Body of pancreas (tissue), 4 donors: ENCODE measurements at regions not wholly inside any gene's neighbourhood (a gene's known extent, or its start where the extent isn't known, plus 50 kb on each side); places are given as distances from the start of the nearest gene placed in this dataset.

Source experiments
- ATAC-seq: fragments of 150-250 bp; one replicate; pipeline ENCODE4 v1.9.1; 2016
- DNase-seq, 4 donors: peaks; one replicate each; pipeline ENCODE4 v3.0.0-alpha.2; 2019
- H3K27ac ChIP-seq, 4 donors: fragments of 200-600 bp; sonication (generic); 1 replicate in 3 of 4; 2 replicates in 1 of 4; pipeline versions ENCODE4 v1.5.1 to v1.6.1; 2016 to 2019; ENCODE audit warnings: mild to moderate bottlenecking in 1 of 4, mixed read lengths in 1 of 4, moderate library complexity in 1 of 4
- H3K27me3 ChIP-seq, 2 donors: fragments of 200-600 bp; sonication (generic); one replicate each; pipeline ENCODE4 v1.6.0; 2016; ENCODE audit warnings: mild to moderate bottlenecking in 1 of 2
- H3K36me3 ChIP-seq, 2 donors: fragments of 200-600 bp; sonication (generic); replicated peaks in 1 of 2; 2 replicates each; pipeline ENCODE4 v1.5.1; 2016; ENCODE audit warnings: low read depth in 2 of 2; ENCODE audit not compliant: insufficient read depth in 1 of 2
- H3K4me1 ChIP-seq: fragments of 200-600 bp; sonication (generic); one replicate; pipeline ENCODE4 v1.6.0; 2016
- H3K4me3 ChIP-seq, 2 donors: fragments of 200-600 bp; sonication (generic); 1 replicate in 1 of 2; 2 replicates in 1 of 2; pipeline ENCODE4 v1.5.1; 2016 to 2019
- H3K9me3 ChIP-seq, 3 donors: fragments of 200-600 bp; sonication (generic); 1 replicate in 2 of 3; 2 replicates in 1 of 3; pipeline ENCODE4 v1.5.1; 2016
- CTCF ChIP-seq, 7 experiments: fragments of 450-650 bp in 4 of 7; fragments of 200-600 bp in 3 of 7; sonication (generic) in 3 of 7; IDR thresholded peaks; one replicate each; pipeline ENCODE4 v1.5.1; 2016 to 2019; ENCODE audit warnings: antibody characterized with exemption in 7 of 7
- POLR2A ChIP-seq, 3 donors: fragments of 450-650 bp; IDR thresholded peaks; one replicate each; pipeline ENCODE4 v1.6.1; 2016; ENCODE audit warnings: antibody characterized with exemption in 3 of 3, mild to moderate bottlenecking in 2 of 3
- WGBS, 2 donors: methylation state at CpG; one replicate each; pipeline ENCODE4 v1.1.5; 2017; 5-methylcytosine and 5-hydroxymethylcytosine counted together
- intact Hi-C: fragments of 100-400 bp; cut with DNase I; formaldehyde crosslinking; loops from one replicate; pipeline ENCODE4 v1.15.1; 2023

- ATAC-seq, result no peak
- TF ChIP-seq POLR2A (IDR thresholded peaks at IDR 0.05), result no peak
- no peak for TF ChIP-seq CTCF (IDR thresholded peaks at IDR 0.05)
- Histone ChIP-seq H3K4me1 (no peaks in the 10 kb centered on the region), H3K4me3 (no peak overlapping the region), H3K36me3 (no peaks in the 10 kb centered on the region), H3K27me3 (no peaks in the 10 kb centered on the region), H3K27ac (no peak overlapping the region), H3K9me3 (no peaks in the 10 kb centered on the region)
- WGBS, 2 donors, result 32 to 54% methylated on average over 3 of the region's 3 CpGs
- DNase-seq, result no peak
- intact Hi-C loops, result no loop called here
Measured at GRCh38 chr6:67757465-67758033, 877.5 kb upstream of the ADGRB3 start.

GRCh38 chr6:67748521-67748920 is 886.6 kb upstream of the ADGRB3 start:
- H3K27me3 ChIP-seq, result no peaks in the 10 kb centered on the region
- TF ChIP-seq CTCF (IDR thresholded peaks at IDR 0.05) (no peak), POLR2A (IDR thresholded peaks at IDR 0.05) (no peak)
- H3K4me3 ChIP-seq, result no peak overlapping the region
- DNase-seq (no peak), ATAC-seq (no peak)
- WGBS, 2 donors, result 53 to 69% methylated on average over 1 of the region's 1 CpG
- H3K36me3 ChIP-seq, result no peaks in the 10 kb centered on the region
- intact Hi-C loops, result no loop called here
- H3K27ac ChIP-seq, result no peak overlapping the region
- H3K4me1 ChIP-seq, result no peaks in the 10 kb centered on the region
- no peaks in the 10 kb centered on the region for H3K9me3 ChIP-seq

GRCh38 chr6:67736816-67737215 is 898.3 kb upstream of the ADGRB3 start:
- TF ChIP-seq POLR2A (IDR thresholded peaks at IDR 0.05) (no peak), CTCF (IDR thresholded peaks at IDR 0.05) (no peak)
- no peak for ATAC-seq
- H3K27ac ChIP-seq, result no peak overlapping the region
- no peaks in the 10 kb centered on the region for H3K9me3 ChIP-seq
- H3K4me3 ChIP-seq, result no peak overlapping the region
- intact Hi-C loops, result no loop called here
- H3K27me3 ChIP-seq, result no peaks in the 10 kb centered on the region
- no peaks in the 10 kb centered on the region for H3K4me1 ChIP-seq
- H3K36me3 ChIP-seq, result no peaks in the 10 kb centered on the region
- DNase-seq, result no peak

GRCh38 chr6:67736161-67736560 is 898.9 kb upstream of the ADGRB3 start:
- ATAC-seq (no peak), DNase-seq (no peak)
- Histone ChIP-seq H3K4me1 (no peaks in the 10 kb centered on the region), H3K36me3 (no peaks in the 10 kb centered on the region), H3K9me3 (no peaks in the 10 kb centered on the region), H3K27me3 (no peaks in the 10 kb centered on the region), H3K4me3 (no peak overlapping the region), H3K27ac (no peak overlapping the region)
- TF ChIP-seq POLR2A (IDR thresholded peaks at IDR 0.05) (no peak), CTCF (IDR thresholded peaks at IDR 0.05) (no peak)
- intact Hi-C loops, result no loop called here

GRCh38 chr6:67735623-67736022 is 899.5 kb upstream of the ADGRB3 start:
- DNase-seq (no peak), ATAC-seq (no peak)
- no peak overlapping the region for H3K27ac ChIP-seq
- intact Hi-C loops, result no loop called here
- TF ChIP-seq CTCF (IDR thresholded peaks at IDR 0.05) (no peak), POLR2A (IDR thresholded peaks at IDR 0.05) (no peak)
- H3K4me1 ChIP-seq, result no peaks in the 10 kb centered on the region
- no peak overlapping the region for H3K4me3 ChIP-seq
- no peaks in the 10 kb centered on the region for H3K36me3 ChIP-seq
- WGBS, 2 donors, result 63 to 69% methylated on average over 1 of the region's 1 CpG
- H3K9me3 ChIP-seq, result no peaks in the 10 kb centered on the region
- no peaks in the 10 kb centered on the region for H3K27me3 ChIP-seq
